Adrenal gland (tissue), 5 donors: ENCODE measurements at regions not wholly inside any gene's neighbourhood (a gene's known extent, or its start where the extent isn't known, plus 50 kb on each side); places are given as distances from the start of the nearest gene placed in this dataset.

ENCODE experiments used
- POLR2A ChIP-seq, 2 donors: fragments of 450-650 bp; IDR thresholded peaks; one replicate each; pipeline ENCODE4 v1.6.1; 2017; ENCODE audit warnings: antibody characterized with exemption in 2 of 2, mild to moderate bottlenecking in 2 of 2, moderate library complexity in 1 of 2
- TF ChIP-seq, protein P1 (sequence below), 6 experiments: fragments of 450-650 bp in 4 of 6; fragments of 200-600 bp in 2 of 6; sonication (generic) in 1 of 6; IDR thresholded peaks; 1 replicate in 5 of 6; 2 replicates in 1 of 6; pipeline versions ENCODE4 v1.5.1 to v1.8.0; 2016 to 2021; ENCODE audit warnings: antibody characterized with exemption in 6 of 6, mild to moderate bottlenecking in 2 of 6, moderate library complexity in 1 of 6
- donor health status: DM: no; HTN: no; CAD: no.

DNA sequence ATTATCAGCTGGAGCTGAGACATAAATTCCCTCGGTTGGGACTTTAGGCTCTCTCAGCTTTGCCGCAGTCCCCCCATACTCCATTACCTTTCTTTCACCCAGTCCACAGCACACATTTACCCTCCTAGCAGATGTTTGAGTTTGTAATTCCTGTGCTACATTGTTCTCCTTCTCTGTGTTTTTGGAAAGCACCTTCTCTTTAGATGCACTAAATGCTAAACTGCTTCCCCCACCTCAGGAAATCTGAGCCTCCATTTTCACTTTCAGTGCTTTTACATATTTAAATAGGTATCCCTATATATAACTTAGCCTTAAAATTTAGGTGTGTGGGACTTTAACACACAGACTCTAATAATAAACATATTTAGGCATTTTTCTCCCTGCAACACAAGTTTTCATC lies 356.9 kb downstream of the NFIB start:
- TF ChIP-seq, protein P1, sequence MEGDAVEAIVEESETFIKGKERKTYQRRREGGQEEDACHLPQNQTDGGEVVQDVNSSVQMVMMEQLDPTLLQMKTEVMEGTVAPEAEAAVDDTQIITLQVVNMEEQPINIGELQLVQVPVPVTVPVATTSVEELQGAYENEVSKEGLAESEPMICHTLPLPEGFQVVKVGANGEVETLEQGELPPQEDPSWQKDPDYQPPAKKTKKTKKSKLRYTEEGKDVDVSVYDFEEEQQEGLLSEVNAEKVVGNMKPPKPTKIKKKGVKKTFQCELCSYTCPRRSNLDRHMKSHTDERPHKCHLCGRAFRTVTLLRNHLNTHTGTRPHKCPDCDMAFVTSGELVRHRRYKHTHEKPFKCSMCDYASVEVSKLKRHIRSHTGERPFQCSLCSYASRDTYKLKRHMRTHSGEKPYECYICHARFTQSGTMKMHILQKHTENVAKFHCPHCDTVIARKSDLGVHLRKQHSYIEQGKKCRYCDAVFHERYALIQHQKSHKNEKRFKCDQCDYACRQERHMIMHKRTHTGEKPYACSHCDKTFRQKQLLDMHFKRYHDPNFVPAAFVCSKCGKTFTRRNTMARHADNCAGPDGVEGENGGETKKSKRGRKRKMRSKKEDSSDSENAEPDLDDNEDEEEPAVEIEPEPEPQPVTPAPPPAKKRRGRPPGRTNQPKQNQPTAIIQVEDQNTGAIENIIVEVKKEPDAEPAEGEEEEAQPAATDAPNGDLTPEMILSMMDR (IDR thresholded peaks at IDR 0.05) = no peak
- TF ChIP-seq POLR2A (IDR thresholded peaks at IDR 0.05) = no peak
